Pancreas (tissue), 10 donors: ENCODE measurements at regions not wholly inside any gene's neighbourhood (a gene's known extent, or its start where the extent isn't known, plus 50 kb on each side); places are given as distances from the start of the nearest gene placed in this dataset.
A peak's percentile ranks its signal among the peaks of the same experiment; 100 is the strongest.

Experiments
- ATAC-seq, 4 donors: fragments of 200-7000 bp; cut with Tn5 transposase; one replicate each; pipeline versions ENCODE4 v1.8.0 to v1.9.1; 2020; ENCODE audit warnings: mild to moderate bottlenecking in 4 of 4, moderate library complexity in 4 of 4
- DNase-seq, 6 donors: peaks; one replicate each; pipeline ENCODE4 v3.0.0-alpha.2; 2020
- FAIRE-seq: peaks from 2 replicates; lab custom pipeline; 2012; peaks lifted over from hg19 to GRCh38; lab: Jason Lieb, UNC
- H3K27ac ChIP-seq, 4 donors: fragments of 200-600 bp; sonication (generic); 1 replicate in 3 of 4; 2 replicates in 1 of 4; pipeline versions ENCODE4 v1.5.0 to v1.8.0; 2020
- H3K27me3 ChIP-seq, 4 donors: fragments of 200-600 bp; one replicate each; pipeline ENCODE4 v1.8.0; 2021
- H3K36me3 ChIP-seq, 3 donors: fragments of 200-600 bp; sonication (generic) in 1 of 3; one replicate each; pipeline versions ENCODE4 v1.5.0 to v1.8.0; 2020 to 2021
- H3K4me1 ChIP-seq, 3 donors: fragments of 200-600 bp; one replicate each; pipeline ENCODE4 v1.8.0; 2021
- H3K4me3 ChIP-seq, 4 donors: fragments of 200-600 bp; sonication (generic) in 2 of 4; one replicate each; pipeline versions ENCODE4 v1.5.0 to v1.8.0; 2020 to 2021
- H3K9me3 ChIP-seq, 4 donors: fragments of 200-600 bp; one replicate each; pipeline ENCODE4 v1.8.0; 2021
- WGBS, 2 donors: extraction: QIAGEN DNeasy Blood & Tissue Kit; methylation state at CpG; one replicate each; pipeline ENCODE4 v1.1.7; 2013; 5-methylcytosine and 5-hydroxymethylcytosine counted together
- intact Hi-C, 3 donors: fragments of 100-400 bp; cut with DNase I; formaldehyde crosslinking; loops; one replicate each; pipeline versions ENCODE4 v1.11.1 to v1.14.2; 2022
- TF ChIP-seq, protein P1 (sequence below), 4 donors: fragments of 200-600 bp; sonication (generic) in 3 of 4; IDR thresholded peaks; one replicate each; pipeline versions ENCODE4 v1.5.0 to v1.8.0; 2021; ENCODE audit warnings: antibody characterized with exemption in 4 of 4
- donor health status: healthy with polysubstance abuse.
- donor health status: DM: no; HTN: no; CAD: no; lungs with moderate emphysema.
- donor health status: DM: no; HTN: no; CAD: no.
- donor health status: control.
- donor health status: control.
- donor health status: Bipolar disorder and iron deficiency.
- donor health status: DM: yes; HTN: yes; CAD: no.
- donor health status: DM: no; HTN: no; CAD: no.
- donor health status: DM: no; HTN: no; CAD: no.
- donor health status: DM: yes; HTN: yes; CAD: no.

DNA sequence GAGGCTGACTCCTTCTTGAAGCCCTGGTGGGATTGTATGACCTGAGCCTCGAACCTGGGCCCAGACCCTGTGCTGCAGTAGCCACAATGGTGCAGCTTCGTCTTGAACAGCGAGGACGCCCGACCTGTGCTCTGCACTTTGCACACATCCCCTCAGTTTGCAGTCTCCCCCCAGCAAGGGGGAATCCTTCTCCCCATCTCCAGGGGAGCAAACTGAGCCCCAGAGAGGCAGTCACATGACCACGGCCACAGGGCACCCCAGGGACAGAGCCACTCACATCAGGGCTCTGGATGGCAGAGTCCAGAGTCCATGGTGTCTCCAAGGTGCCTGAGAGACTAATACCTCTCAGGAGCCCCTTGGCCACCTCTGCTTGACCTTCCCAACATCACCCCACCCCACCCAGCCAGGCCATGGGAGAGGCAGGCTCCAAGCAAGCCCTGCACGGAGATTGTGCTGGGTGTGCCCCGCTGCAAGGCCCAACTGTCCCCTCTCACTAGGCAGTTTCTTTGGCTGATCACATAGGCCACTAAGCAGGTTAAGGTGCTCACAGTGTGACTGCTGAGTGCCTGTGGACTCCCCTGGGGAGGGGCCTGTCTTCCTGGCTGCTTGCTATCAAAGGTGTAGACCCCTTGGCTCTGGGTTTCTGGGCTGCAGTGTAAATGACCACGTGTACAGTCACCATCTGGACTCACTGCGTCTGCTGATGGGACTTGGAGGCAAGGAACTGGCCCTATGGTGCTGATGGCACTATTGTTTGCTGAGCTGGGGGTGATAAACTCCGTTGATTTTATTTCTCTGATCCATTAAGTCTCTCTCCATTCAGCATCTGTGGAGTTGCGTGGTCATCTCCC lies 398.1 kb downstream of the MATN1 start:
- H3K27me3 ChIP-seq, result no peaks in the 10 kb centered on the region
- intact Hi-C loops, result no loop called here
- H3K36me3 ChIP-seq, result no peaks in the 10 kb centered on the region
- 67 to 72% methylated on average over 12 of the region's 12 CpGs for WGBS, 2 donors
- H3K9me3 ChIP-seq, result no peaks in the 10 kb centered on the region
- TF ChIP-seq, protein P1, sequence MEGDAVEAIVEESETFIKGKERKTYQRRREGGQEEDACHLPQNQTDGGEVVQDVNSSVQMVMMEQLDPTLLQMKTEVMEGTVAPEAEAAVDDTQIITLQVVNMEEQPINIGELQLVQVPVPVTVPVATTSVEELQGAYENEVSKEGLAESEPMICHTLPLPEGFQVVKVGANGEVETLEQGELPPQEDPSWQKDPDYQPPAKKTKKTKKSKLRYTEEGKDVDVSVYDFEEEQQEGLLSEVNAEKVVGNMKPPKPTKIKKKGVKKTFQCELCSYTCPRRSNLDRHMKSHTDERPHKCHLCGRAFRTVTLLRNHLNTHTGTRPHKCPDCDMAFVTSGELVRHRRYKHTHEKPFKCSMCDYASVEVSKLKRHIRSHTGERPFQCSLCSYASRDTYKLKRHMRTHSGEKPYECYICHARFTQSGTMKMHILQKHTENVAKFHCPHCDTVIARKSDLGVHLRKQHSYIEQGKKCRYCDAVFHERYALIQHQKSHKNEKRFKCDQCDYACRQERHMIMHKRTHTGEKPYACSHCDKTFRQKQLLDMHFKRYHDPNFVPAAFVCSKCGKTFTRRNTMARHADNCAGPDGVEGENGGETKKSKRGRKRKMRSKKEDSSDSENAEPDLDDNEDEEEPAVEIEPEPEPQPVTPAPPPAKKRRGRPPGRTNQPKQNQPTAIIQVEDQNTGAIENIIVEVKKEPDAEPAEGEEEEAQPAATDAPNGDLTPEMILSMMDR (IDR thresholded peaks at IDR 0.05), result no peak
- no peak overlapping the region for H3K4me3 ChIP-seq
- no peak for DNase-seq
- no peak for FAIRE-seq
- H3K27ac ChIP-seq, result no peak overlapping the region
- H3K4me1 ChIP-seq, result no peaks in the 10 kb centered on the region
- ATAC-seq, result no peak

DNA sequence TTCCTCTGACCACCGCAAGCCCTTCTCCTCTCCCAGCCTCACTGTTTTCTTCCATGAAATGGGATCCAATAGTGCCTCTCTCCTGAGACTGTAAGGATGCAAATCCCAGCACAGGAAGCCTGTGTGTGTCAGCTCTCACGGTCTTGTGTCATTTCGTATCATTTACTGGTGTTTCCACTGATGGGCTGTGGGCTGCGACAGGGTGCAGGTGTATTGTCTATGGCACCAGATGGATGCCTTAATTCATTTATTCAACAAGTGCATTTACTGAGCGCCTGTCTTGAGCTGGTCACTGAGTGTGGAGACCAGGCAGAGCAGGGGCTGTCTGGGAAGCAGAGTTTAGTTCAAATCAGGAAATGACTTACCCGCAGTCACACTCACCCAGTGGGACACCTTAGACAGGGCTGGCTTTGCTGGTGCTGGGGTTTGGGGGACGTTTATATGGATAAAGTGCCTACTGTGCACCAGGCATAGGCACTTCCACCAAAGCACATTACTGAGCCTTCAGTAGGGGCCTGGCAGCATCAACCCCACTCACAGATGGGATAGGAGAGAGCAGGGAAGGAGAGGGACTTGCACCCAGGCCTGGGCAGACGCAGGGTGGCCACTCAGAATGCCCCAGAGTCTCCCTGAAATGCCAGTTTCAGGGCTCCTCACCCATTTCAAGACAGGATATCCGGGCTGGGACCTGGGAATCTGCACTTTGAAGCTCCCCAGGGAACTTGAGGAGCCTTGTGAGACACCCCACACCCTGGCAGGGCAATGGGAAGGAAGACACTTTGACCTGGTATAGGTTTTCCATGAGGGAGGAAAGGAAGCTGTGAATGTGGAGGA lies 398.9 kb downstream of the MATN1 start:
- no peak for FAIRE-seq
- TF ChIP-seq, protein P1 (IDR thresholded peaks at IDR 0.05), result no peak

DNA sequence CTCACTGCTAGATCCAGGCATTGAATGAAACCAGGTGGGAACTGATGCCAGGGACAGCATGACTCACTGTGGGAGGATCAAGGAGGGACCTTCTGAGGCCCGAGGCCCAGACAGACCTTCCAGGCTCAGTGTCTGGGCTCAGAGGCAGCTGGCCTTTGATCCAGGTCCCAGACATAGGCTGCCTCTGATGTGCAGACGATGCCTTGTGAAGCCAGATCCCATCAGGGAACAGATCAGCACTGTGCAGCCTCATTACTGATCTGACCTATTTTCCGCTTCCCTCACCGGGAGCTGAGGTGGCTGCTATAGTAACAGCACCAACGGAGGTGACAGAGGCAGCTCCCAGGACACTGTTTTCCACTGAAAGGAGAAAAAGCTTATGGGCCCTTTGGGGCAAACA lies 399.5 kb downstream of the MATN1 start:
- no peaks in the 10 kb centered on the region for H3K9me3 ChIP-seq
- TF ChIP-seq, protein P1 (IDR thresholded peaks at IDR 0.05), result no peak
- H3K4me1 ChIP-seq, result no peaks in the 10 kb centered on the region
- intact Hi-C loops, result no loop called here
- DNase-seq, result no peak
- no peaks in the 10 kb centered on the region for H3K27me3 ChIP-seq
- FAIRE-seq, result no peak
- no peak overlapping the region for H3K4me3 ChIP-seq
- H3K36me3 ChIP-seq, result no peaks in the 10 kb centered on the region
- H3K27ac ChIP-seq, result no peak overlapping the region
- peak in 2 of 4 donors; percentile 49 to 56 for ATAC-seq
- 46 to 57% methylated on average over 5 of the region's 5 CpGs for WGBS, 2 donors

More for the DNA sequence above, 398.9 kb downstream of the MATN1 start:
- H3K36me3 ChIP-seq, result no peaks in the 10 kb centered on the region
- DNase-seq (no peak), ATAC-seq (no peak)
- no peaks in the 10 kb centered on the region for H3K27me3 ChIP-seq
- 67% methylated on average over 9 of the region's 9 CpGs for WGBS, 2 donors
- no peak overlapping the region for H3K4me3 ChIP-seq
- H3K9me3 ChIP-seq, result no peaks in the 10 kb centered on the region
- no peak overlapping the region for H3K27ac ChIP-seq
- no peaks in the 10 kb centered on the region for H3K4me1 ChIP-seq
- intact Hi-C loops, result no loop called here

DNA sequence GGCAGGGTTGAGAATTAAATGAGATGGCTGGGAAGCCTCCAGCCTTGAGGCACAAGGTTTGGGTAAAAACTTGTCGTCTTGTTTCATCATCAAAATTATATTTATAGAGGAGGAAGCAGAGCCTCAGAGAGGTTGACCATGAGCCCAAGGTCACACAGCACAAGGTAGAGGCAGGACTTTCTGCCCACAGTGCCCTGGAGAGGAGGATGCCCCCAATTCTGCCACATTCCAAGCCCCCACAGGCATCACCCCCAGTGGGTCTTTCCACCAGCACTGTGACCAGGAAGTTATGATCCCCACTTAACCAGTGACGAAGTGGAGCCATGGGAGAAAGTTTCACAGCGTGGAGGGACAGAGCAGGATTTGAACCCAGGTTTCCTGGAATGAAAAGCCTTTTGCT lies 400.0 kb downstream of the MATN1 start:
- DNase-seq, result no peak
- no peak for FAIRE-seq
- ATAC-seq, result no peak
- WGBS, 2 donors, result 69 to 70% methylated on average over 3 of the region's 3 CpGs
- H3K27ac ChIP-seq, result no peak overlapping the region
- H3K4me3 ChIP-seq, result no peak overlapping the region
- no peaks in the 10 kb centered on the region for H3K4me1 ChIP-seq
- intact Hi-C loops, result no loop called here
- H3K36me3 ChIP-seq, result no peaks in the 10 kb centered on the region
- TF ChIP-seq, protein P1 (IDR thresholded peaks at IDR 0.05), result no peak
- no peaks in the 10 kb centered on the region for H3K27me3 ChIP-seq
- H3K9me3 ChIP-seq, result no peaks in the 10 kb centered on the region
